ENCODE measurements at regions not wholly inside any gene's neighbourhood (a gene's known extent, or its start where the extent isn't known, plus 50 kb on each side); places are given as distances from the start of the nearest gene placed in this dataset.

DNA sequence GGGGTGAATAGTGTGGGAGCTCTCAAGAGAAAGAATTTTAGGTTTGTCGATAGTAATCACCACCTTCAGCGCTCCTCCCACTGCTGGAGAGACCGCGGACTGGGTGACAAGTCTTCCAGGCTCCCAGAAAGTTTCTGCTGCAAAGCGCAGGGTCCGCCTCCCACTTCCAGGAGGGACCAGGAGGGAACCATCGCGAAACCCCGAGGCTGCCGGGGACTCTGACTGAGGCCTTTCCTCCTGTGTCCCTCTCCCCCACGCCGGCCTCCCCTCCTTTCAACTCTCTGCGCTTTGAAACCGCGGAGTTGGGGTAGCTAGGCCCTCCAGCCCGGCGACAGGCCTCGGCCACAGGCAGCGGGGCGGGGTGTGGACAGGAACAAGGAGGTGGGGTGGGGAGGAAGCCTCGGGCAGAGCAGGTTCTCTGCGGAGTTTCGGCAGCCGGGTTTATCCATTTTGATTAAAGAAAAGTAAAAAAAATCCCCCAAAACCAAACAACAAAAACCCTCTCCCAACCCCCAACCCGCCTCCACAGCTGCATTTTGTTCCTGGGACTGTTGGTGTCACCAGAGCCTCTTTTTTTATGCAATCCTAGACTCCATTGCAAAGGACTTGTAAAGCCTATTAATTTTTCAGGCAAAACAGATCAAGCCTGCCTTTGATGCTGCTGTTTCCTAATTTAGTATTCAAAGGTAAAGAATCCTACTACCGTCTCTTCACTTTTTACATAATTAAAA is 157.2 kb downstream of the TM9SF2 start:
- peak; percentile 56 for DNase-seq

DNA sequence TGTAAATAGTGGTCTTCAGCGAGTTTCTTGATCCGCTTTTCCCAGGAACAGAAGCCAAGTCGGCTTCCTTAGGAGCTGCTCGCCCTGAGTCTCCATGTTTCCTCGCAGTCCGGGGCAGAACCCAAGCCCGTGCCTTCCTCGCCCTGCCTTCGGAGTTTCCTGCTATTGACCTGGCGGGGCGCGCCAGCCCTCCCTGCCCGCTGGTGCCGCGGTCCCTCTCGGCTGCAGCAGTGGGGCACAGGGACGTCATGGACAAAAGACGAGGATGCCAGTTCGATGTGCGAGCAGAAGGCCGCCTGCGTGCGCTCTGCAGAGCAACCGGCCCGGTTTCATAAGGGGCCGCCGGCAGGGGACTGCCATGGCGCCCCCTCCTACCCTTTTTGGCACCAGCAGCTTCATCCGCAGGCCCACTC is 156.6 kb downstream of the TM9SF2 start:
- DNase-seq = peak; percentile 38

DNA sequence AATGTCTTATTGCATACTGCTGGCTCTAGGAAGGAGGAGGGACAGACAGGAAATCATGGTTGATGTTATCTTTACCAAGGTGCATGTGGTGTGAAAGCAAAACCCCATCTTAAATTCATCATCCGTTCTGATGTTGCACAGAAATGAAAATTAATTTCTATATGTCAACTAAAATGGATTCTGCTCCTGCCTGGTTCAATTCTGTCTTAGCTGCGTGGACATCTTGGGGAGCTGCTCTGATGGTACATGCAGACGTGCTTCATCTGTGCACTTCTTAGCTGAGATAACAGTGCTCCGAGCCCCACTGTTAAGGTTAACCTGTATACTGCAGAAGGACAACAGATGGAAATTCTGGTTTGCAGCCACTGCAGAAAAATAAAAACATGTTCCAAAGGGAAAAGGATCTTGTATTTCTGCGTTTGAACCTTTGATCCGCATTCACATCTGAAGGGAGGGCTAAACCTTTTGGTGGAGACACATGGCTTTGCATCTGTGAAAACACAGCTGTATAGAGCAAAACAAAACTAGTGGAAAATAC is 155.6 kb downstream of the TM9SF2 start:
- no peak for DNase-seq

DNA sequence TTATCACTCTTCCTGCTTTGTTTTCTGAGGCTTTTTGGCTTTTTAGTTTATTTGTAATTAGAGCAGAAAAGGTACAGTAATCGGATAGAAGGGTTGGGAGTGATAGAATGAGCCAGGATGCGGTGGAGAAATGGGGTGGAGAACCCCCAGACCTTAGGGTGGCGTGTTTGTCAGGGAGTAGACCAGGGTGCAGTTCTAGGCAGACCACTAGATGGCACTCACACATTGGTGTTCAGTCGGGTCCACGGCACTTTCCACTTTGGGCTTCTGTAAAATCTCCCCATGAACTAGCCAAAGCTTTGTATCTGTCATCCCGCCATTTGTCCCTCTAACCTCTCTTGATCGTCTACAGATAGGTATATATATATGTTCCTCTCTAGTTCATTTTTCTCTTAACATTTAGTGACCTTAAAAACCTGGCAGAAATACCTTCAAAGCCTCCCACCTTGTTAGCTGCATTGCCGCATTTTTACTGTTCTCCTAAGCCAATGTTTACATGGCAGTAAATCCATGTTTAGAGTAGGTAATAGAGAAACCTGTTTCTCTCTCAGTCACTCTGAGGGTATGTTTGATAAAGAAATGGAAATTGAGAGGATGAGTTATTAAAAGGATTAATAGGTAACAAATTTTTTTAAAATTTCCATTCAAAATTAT is 154.9 kb downstream of the TM9SF2 start:
- peak; percentile 84 for DNase-seq

DNA sequence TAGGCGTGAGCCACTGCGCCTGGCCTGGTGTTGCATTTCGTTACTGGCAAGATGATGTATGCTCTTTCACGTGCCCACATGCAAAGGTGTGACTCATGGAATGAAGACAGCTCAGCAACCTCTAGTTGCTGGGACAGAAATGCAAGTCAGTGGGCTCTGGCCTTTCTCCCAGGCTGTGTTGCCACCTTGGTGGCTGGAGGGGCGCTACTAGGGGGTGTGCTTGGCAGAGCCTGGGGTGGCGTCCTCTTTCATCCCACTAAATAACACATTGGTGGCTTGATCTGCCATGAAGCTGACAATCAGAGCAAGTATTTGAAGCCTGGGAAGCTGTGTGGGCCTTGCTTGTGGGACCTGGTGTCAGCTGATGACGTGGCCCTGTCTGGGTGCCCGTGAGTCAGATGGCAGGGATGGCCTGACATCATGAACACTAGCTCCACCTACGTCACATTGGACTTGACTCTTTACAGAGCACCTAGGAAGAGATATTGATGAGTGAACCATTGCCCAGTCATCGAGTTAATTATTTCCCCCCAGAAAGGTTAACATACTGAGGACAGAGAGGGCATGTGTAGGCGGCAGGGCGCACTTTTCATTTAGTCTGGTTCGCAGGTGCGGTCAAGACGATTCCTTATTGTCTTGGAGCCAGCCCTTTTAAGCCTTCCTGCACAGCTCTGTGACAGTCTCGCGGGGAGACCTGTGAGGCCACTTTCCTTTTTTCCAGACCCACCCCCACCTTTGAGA is 154.2 kb downstream of the TM9SF2 start:
- peak; percentile 21 for DNase-seq

DNA sequence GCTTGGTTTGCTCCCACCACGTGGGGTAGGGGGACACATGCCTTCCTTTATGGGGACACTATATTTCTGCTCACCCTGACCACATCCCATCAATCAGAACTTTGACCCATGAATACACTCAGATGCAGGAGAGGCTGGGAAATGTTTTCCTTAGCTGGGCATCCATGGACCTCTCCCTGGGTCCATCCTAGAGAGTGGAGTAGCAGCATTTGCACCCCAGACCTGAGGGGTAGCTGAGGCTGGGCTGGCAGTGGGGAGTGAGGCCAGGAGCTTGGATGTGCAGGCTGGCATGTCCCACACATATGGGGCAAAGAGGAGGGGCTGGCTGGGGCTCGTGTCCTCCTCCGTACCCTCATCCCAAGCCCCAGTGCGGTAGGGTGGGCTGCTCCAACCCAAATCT is 152.8 kb downstream of the TM9SF2 start:
- no peak for DNase-seq

DNA sequence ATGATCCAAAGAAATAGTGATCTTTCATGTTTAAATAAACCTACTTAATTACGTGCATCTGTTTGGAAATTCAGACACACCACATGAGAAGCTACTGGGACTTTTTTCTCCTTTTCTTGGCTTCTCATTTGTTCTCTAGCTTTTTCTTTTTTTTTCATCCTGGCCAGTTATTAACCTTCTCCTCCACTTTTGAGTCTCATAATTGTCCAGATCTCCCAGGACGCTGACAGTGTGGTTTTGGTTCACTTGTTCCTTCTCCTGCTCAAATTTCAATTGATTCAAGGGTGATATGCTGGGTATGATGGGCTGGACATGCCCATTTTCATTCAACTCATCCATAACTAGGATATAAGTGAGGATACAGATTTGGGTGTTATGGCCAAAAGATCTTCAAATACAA is 152.3 kb downstream of the TM9SF2 start:
- DNase-seq = no peak

DNA sequence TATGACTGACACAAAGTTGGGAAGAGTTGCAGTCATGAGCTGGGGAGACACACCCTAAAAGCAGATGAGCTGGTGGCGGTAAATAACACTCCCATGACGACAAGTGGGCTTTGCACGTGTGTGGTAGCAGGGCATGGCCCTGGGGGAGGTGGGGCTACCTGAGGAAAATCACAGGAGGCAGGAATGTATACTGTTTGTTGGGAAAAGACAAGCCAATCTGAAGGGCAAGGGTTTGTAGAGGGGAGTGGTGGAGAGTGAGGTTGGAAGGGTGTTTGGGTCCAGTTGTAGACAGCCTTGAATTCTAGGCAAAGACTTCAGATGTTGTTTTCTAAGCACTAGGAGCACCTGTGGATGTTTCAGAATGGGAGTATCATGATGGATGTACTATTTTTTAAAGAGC is 151.6 kb downstream of the TM9SF2 start:
- DNase-seq = no peak

DNA sequence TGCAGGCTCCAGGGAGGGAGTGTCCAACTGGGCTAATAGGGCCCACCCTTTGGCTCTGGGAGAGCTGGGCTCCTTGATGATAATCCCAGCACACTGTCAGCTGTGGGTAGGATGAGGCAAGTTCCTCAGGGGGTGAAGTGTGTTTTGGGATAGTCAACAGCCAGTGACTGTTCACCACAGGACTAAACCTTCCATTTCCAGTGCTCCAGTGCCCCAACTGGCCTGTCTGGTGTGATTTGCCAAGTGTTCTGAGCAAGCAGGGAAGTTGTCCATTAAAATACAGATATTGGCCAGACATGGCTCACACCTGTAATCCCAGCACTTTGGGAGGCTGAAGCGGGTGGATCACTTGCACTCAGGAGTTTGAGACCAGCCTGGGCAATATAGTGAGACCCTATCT is 150.9 kb downstream of the TM9SF2 start:
- no peak for DNase-seq

DNA sequence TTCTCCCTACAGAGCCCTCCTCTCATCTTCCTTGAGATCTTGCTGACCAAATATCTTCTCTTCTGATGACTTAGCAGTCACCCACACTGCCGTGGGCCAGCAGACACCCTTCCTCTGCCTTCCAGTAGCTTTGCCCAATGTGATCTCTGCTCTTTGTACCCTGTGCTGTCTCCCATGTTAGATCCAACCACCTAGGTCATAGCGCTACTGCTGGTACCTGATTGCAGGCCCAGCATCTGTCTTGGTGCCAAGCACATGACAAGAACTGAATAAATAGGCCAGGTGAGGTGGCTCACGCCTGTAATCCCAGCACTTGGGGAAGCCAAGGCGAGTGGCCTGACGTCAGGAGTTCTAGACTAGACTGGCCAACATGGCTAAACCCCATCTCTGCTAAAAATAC is 149.7 kb downstream of the TM9SF2 start:
- no peak for DNase-seq

DNA sequence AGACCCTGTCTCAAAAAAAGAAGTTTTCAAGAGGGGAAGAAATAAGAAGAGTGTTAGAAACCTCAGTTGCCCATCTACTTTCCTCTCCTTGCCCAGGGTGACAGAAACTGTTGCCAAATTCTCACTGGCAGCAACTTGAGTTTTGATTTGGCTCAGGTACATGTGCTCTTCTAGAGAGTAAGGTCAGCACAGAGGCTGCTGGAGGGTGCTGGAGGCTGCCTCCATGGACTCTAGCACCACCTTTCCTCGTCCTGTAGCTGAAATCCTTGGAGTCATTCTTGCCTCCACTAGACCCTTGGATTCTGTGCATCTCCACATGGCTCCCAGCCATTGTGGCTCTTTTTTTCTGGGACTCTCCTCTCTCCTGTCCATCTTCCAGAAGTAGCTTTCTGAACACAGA is 149.1 kb downstream of the TM9SF2 start:
- no peak for DNase-seq

DNA sequence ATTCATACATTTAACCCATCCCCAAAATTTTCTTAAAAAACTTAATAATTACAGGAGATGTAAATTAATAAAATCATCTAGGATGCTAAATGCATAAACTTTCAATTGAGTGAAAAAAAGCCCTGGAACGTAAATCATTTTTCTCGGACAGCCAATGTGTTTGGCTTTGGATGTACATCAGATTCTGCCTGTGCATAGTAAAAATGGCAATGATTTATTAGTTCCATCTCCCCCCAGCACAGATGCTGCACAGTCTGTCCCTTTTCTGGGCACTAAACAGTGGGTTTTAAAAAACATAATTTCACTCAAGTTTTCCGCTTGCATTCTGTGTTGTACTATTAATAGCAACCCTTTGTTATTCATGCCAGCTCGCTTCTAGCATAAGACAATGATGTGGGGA is 147.7 kb downstream of the TM9SF2 start:
- no peak for DNase-seq

DNA sequence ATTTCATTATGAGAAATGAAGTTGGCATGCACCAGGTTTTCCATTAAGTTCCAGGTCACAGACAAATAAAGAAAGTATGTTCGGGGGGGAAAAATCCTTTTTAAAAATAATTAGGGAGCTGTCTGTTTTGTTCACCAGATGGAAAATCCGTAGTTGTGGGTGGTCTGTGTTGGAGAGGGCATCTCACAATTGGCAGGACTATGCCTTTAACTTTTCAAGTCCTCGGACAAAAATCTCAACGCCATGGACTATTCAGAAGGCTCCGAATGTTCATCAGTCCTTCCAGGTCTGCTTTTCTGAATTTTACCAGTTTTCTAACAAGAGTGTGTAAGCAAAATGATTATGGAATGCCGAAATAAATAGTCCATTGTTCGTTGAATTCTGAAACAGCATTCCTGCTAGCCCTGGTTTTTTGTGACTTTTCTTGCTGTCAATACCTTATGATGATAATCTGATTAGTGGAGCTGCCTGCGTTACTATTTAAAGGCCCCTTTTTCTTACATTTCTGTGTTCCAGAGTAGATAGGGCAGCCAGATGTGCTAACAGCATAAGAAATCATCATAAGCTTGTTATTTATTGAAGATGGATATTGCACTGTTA is 146.9 kb downstream of the TM9SF2 start:
- no peak for DNase-seq

DNA sequence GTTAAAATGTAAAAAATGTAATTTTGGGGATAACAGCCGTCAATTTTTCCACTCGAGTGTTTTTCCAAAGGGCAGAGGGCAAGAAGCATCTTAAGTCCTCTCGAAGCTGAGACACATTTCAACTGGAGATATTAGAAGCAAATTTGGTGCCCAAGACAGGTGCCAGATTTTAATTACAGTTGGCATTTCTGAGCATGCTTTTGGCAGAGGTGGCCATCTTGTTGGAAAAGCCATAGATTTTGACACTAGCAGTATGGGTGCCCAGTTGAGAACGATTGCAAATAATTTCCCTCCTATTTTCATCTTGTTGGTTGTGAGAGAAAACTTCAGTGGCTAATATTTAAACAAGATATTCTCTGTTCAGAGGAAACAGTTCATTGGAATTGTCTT is 146.3 kb downstream of the TM9SF2 start:
- no peak for DNase-seq

DNA sequence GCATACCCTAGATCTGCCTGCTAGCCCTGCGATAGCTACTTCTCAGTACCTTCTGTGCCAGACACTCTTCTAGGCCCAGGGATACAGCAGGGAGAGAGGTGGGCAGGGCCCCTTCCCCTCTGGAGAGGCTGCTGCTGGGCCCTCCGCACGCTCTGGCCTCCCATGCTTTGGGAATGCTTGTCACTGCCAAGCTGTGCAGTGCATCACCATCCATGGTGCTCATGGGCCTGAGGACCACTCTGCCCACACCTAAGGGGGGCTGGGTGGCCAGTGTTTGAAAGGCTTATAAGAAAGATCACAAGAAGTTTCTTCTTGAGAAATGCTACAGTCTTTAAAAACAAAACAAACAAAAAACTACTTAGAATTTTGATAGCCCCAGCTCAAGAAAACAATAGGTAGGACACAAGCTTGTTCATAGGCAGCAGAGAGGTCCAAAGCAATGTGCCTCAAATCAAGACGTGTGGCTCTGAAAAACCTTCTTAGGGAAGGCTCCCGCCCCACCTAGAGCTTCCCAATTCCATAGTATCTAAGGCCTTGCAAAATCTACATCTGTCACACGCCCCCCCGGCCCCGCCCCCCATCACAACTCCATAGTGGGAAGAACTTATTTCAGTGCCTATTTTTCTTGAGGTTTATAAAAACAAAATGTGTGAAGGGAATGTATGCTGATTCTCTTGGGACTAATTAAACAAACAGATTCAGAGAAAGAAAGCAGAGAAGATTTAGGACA is 145.8 kb downstream of the TM9SF2 start:
- no peak for DNase-seq

DNA sequence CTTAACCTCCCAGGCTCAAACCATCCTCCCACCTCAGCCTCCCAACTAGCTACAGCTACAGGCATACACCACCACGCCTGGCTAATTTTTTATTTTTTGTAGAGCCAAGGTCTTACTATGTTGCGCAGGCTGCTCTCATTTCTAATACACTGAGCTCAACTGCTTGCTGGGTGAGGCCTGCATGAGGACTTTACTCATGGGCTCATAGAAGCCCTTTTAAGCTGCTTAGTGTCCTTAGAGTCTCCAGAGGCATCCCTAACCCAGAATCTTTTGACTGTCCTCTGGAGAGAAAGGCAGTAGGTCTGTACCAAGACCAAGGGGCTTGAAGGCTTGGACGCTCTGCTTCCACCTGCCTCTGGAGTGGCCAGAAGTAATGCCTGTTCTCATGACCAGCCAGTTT is 141.6 kb downstream of the TM9SF2 start:
- no peak for DNase-seq

DNA sequence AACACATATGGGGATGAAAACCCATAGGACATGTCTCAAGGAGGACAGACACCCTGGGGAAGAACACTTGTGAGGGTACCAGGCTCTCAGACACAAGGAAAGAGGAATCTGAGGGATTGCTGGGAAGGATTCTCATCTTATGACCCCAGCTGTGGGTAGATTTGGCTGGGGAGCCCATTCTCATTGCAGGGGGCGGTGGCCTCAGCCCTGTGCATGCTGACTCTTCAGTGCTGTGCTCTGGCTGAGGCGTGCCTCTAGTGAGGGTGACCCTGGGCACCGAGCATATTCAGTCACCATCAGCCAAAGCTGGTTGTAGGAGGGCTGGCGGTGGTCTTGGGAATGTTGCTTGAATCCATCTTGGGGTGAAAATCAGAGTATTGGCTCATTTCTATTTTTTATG is 140.7 kb downstream of the TM9SF2 start:
- no peak for DNase-seq

DNA sequence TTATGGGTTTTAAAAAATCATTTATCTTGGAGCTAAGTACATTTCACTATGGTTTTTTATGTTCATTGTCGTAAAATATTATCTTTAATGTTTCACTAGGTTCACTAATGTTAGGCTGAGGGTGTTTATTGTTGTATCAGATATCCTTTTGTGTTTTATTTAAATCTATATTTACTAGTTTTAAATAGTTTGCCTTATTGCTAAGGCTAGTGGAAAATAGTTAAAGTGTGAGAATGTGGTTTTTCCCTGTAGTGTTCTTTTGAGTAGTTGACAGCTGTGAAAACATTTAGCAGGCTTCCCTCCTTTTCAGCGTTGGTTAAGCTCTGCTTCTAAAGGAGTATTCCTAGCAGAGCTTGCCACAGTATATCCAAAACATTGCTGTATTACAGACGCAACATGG is 139.0 kb downstream of the TM9SF2 start:
- no peak for DNase-seq

DNA sequence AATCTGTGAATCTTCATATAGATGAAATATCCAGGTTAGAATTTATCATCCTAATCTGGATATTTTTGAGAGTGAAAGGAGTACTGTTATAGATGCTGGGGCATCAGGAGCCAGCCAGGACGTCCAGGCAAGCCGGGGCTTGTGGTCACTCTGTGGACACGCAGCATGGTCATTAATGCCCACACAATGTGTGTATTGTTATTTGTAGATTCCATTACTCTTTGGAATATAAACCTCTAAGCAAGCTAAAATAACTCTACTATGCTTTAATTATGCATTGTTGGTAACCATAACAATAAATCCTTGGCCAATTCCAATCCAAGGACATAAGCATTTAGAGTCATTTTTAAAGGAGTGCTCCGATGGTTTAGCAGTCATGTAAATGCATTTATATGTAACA is 137.9 kb downstream of the TM9SF2 start:
- DNase-seq = no peak

DNA sequence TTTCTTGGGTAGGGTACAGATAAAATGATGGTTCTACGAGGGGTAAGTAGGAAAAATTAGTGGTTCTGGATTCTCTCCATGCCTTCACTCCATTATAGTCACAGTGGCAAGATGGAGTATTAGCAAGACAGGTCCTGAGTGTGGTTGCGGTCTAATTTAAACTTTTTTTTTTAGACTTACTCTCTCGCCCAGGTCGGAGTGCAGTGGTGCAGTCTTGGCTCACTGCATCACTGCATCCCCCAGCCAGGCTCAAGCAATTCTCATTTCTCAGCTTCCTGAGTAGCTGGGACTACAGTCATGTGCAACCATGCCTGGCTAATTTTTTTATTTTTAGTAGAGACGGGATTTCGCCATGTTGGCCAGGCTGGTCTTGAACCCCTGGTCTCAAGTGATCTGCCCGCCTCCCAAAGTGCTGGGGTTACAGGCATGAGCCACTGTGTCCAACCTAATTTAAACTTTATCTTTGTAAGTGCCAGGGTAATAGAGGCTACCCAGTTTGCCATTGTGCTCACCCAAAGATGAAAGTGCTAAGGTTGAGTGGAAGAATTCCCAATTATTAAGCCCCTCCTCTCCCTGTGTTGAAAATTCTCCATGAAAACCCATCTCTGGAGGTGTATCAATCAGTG is 135.6 kb downstream of the TM9SF2 start:
- no peak for DNase-seq

DNA sequence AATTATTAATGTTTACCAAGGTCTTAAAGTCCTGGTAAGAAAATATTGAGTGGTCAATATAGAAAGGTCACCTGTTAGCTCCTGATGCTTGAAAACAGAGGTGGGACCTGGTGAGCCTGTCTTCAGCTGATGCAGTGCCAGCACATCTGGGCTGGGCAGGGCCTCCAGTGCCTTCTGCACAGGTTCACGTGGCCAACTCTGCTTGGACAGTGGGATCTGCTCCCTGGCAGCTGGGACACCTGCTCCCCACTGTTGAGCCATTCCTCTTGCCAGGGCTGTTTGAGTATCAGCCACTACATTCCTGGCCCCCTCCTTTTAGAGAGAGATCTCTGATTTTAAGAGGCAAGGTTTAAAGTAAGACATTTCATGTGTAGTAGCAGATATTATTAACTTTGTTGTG is 135.0 kb downstream of the TM9SF2 start:
- no peak for DNase-seq

DNA sequence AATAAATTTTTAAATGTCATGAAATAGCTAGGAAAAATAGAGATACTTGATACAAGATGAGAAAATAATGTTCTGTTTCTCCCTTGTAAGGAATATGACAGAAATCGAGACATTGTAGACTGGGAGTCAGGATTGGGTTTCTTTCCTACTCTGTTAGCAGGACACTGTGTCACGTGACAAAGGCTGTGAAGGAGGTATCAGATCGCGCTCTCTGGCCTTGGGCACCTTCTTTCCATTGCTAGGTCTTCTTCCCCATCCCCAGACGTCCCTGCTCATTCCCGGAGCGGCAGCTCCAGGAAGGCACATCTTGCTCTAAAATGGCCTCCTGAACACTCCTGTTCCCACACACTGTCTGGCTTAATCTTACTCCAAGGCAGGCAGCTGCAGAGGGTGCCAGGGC is 133.4 kb downstream of the TM9SF2 start:
- DNase-seq = no peak

Measured in activated naive CD4-positive, alpha-beta T cell treated with anti-CD3 and anti-CD28 coated beads, Interleukin-2, amount 50 U/mL, for 16 hours (primary cell).